Smooth muscle cell (in vitro differentiated cells): ENCODE measurements at regions not wholly inside any gene's neighbourhood (a gene's known extent, or its start where the extent isn't known, plus 50 kb on each side); places are given as distances from the start of the nearest gene placed in this dataset.
A peak's percentile ranks its signal among the peaks of the same experiment; 100 is the strongest.

ENCODE experiments used
- DNase-seq: peaks from one replicate; lab custom pipeline; 2025; ENCODE audit not compliant: unreplicated experiment; lab: John Stamatoyannopoulos, UW
- H2AFZ ChIP-seq: fragments of 200-600 bp; sonication (generic); 2 replicates; pipeline ENCODE4 v1.6.0; 2016; ENCODE audit warnings: antibody characterized with exemption, low read depth, mild to moderate bottlenecking
- H3F3A ChIP-seq: fragments of 200-600 bp; sonication (generic); 2 replicates; pipeline ENCODE4 v1.6.0; 2017; ENCODE audit warnings: antibody characterized with exemption, low read depth
- H3K27ac ChIP-seq: fragments of 200-600 bp; sonication (generic); 2 replicates; pipeline ENCODE4 v1.5.1; 2016; ENCODE audit warnings: low read depth, mild to moderate bottlenecking
- H3K27me3 ChIP-seq: fragments of 200-600 bp; sonication (generic); 2 replicates; pipeline ENCODE4 v1.6.1; 2016; ENCODE audit warnings: low read depth, mild to moderate bottlenecking
- H3K36me3 ChIP-seq: fragments of 200-600 bp; sonication (generic); 2 replicates; pipeline ENCODE4 v1.5.1; 2016; ENCODE audit warnings: low read depth
- H3K4me1 ChIP-seq: fragments of 200-600 bp; sonication (generic); 2 replicates; pipeline ENCODE4 v1.5.1; 2016; ENCODE audit warnings: low read depth
- H3K4me2 ChIP-seq: fragments of 200-600 bp; sonication (generic); 2 replicates; pipeline ENCODE4 v1.6.0; 2016; ENCODE audit warnings: mild to moderate bottlenecking
- H3K4me3 ChIP-seq: fragments of 200-600 bp; sonication (generic); 2 replicates; pipeline ENCODE4 v1.5.1; 2016; ENCODE audit warnings: mild to moderate bottlenecking
- H3K79me2 ChIP-seq: fragments of 200-600 bp; sonication (generic); 2 replicates; pipeline ENCODE4 v1.6.0; 2016; ENCODE audit warnings: low read depth, mild to moderate bottlenecking
- H3K9ac ChIP-seq: fragments of 200-600 bp; sonication (generic); 2 replicates; pipeline ENCODE4 v1.6.0; 2016; ENCODE audit warnings: low read depth
- H3K9me3 ChIP-seq: fragments of 200-600 bp; sonication (generic); replicated peaks from 2 replicates; pipeline ENCODE4 v1.5.1; 2016; ENCODE audit warnings: low read depth
- H4K20me1 ChIP-seq: fragments of 200-600 bp; sonication (generic); 2 replicates; pipeline ENCODE4 v1.6.0; 2016; ENCODE audit warnings: low read depth
- WGBS: methylation state at CpG from one replicate; pipeline ENCODE4 v1.1.7; 2016; ENCODE audit warnings: low lambda C conversion rate; 5-methylcytosine and 5-hydroxymethylcytosine counted together
- TF ChIP-seq, protein P1 (sequence below): fragments of 200-600 bp; sonication (generic); IDR thresholded peaks from 2 replicates; pipeline ENCODE4 v1.5.1; 2017; ENCODE audit warnings: borderline replicate concordance, mild to moderate bottlenecking, antibody characterized with exemption; ENCODE audit not compliant: insufficient read depth, poor library complexity, severe bottlenecking

DNA sequence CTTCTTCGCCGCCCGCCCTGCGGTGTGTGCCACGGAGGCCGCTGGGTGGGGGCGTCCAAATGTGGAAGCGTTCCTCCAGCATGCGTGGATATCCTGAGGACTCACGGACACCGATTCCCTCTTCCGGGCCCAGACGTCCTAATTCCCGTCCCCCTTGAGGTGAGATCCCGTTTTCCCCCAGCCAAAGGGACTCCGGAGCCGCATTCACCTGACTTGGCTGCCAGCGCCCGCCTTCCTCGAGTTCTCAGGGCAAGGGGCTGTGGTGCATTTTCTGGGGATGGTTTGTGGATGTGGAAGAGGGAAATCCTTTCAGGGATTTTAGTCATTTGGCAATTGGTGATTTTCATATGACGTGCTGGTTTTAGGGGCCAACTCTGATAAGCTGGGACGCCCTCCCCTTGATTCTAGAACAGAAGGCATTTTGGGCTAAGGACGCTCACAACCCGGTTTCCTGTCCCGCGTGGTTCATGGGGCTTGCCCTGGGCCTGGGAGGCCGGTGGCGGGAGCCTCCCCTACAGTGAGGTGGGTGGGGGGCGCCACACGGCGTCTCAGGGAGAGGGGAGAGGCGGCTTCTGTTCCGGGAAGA is 165.4 kb downstream of the ACTR3B start:
- Histone ChIP-seq H3K36me3 (no peaks in the 10 kb centered on the region), H3F3A (no peaks in the 10 kb centered on the region), H3K4me3 (peak overlapping the region; percentile 50), H4K20me1 (no peaks in the 10 kb centered on the region), H3K9ac (no peak overlapping the region), H3K9me3 (no peaks in the 10 kb centered on the region), H3K27ac (no peak overlapping the region), H3K4me1 (peaks cover 5% of the 10 kb centered on the region), H3K27me3 (peaks cover 50% of the 10 kb centered on the region), H3K79me2 (no peaks in the 10 kb centered on the region), H2AFZ (peak overlapping the region; percentile 77), H3K4me2 (peak overlapping the region; percentile 91)
- 22% methylated on average over 31 of the region's 33 CpGs for WGBS
- DNase-seq = no peak
- TF ChIP-seq, protein P1, sequence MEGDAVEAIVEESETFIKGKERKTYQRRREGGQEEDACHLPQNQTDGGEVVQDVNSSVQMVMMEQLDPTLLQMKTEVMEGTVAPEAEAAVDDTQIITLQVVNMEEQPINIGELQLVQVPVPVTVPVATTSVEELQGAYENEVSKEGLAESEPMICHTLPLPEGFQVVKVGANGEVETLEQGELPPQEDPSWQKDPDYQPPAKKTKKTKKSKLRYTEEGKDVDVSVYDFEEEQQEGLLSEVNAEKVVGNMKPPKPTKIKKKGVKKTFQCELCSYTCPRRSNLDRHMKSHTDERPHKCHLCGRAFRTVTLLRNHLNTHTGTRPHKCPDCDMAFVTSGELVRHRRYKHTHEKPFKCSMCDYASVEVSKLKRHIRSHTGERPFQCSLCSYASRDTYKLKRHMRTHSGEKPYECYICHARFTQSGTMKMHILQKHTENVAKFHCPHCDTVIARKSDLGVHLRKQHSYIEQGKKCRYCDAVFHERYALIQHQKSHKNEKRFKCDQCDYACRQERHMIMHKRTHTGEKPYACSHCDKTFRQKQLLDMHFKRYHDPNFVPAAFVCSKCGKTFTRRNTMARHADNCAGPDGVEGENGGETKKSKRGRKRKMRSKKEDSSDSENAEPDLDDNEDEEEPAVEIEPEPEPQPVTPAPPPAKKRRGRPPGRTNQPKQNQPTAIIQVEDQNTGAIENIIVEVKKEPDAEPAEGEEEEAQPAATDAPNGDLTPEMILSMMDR = no peak

DNA sequence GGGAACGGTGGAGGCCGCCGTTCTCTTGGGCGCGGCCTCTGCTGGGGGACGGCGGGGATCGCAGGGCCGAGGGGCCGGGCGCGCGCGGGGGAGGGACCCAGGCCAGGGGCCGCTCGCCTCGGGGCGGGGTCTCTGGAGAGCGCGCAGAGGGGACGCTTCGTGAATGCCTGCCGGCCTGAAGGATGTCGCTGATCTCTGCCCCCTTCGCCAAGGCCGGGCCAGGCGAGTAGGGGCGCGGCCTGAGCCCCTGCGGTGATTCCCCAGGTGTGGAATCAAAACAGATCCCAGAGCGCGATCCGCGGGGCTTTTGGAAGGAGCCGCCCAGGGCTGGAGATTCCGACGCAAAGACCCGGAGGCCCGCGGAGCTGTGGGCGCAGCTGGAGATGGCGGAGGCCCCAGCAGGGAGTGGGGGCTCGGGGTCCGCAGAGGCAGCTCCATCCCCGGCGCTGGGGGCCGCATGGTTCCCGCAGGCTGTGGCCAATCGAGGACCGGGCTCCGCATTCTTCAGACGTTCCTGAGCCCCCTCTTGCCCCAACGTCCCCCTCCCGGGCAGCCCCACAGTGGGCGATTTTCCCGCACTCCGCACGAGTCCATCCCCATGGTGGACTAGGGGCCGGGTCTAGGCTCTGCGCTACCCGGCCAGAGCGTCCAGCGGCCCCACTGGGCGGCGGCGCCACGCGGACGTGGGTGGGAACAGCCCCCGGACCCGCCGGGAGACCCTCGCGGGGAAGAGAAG is 166.0 kb downstream of the ACTR3B start:
- Histone ChIP-seq H3K79me2 (no peaks in the 10 kb centered on the region), H3K9ac (no peak overlapping the region), H3K4me3 (peak overlapping the region; percentile 50), H3K4me1 (peaks cover 5% of the 10 kb centered on the region), H3K9me3 (no peaks in the 10 kb centered on the region), H2AFZ (peak overlapping the region; percentile 77), H3K4me2 (peak overlapping the region; percentile 91), H4K20me1 (no peaks in the 10 kb centered on the region), H3K27me3 (peaks cover 50% of the 10 kb centered on the region), H3K27ac (no peak overlapping the region), H3K36me3 (no peaks in the 10 kb centered on the region), H3F3A (no peaks in the 10 kb centered on the region)
- DNase-seq = no peak
- TF ChIP-seq, protein P1 = no peak
- 3% methylated on average over 37 of the region's 74 CpGs for WGBS

DNA sequence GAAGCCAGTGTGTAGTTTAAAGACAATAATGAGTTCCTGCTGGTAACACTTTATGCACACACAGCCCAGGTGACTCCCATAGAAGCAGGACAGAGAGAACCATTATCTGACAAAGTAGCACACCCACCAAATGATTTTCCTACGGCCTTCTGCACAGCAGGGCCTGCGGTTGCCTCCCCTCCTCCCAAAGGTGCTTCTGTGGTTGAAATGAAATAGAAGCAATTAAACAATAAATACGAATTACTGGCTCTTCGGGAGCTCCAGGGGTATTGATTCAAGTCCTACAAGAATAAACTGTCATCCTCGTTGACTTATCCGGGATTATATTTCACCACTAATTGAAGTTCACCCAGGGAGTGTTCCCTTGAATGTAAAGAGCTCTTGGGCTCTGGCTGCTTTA is 172.1 kb downstream of the ACTR3B start:
- Histone ChIP-seq H3K9ac (no peak overlapping the region), H3F3A (no peaks in the 10 kb centered on the region), H3K27me3 (peaks cover 6% of the 10 kb centered on the region), H3K79me2 (no peaks in the 10 kb centered on the region), H3K27ac (no peak overlapping the region), H3K4me1 (no peaks in the 10 kb centered on the region), H3K36me3 (no peaks in the 10 kb centered on the region), H3K9me3 (no peaks in the 10 kb centered on the region), H4K20me1 (no peaks in the 10 kb centered on the region), H2AFZ (no peak overlapping the region), H3K4me3 (no peak overlapping the region), H3K4me2 (no peak overlapping the region)
- WGBS = 88% methylated on average over 6 of the region's 6 CpGs
- DNase-seq = no peak
- TF ChIP-seq, protein P1 = no peak
